GM23248 (cell line): ENCODE measurements at regions not wholly inside any gene's neighbourhood (a gene's known extent, or its start where the extent isn't known, plus 50 kb on each side); places are given as distances from the start of the nearest gene placed in this dataset.

ENCODE experiments used
- EZH2 ChIP-seq: fragments of 200-600 bp; sonication (generic); IDR thresholded peaks from 2 replicates; pipeline ENCODE4 v1.6.1; 2018; ENCODE audit warnings: antibody characterized with exemption, mild to moderate bottlenecking; ENCODE audit not compliant: insufficient read depth, poor library complexity, severe bottlenecking
- EZH2phosphoT487 ChIP-seq: fragments of 200-600 bp; sonication (generic); IDR thresholded peaks from 2 replicates; pipeline ENCODE4 v1.6.1; 2018; ENCODE audit warnings: antibody characterized with exemption, moderate library complexity, mild to moderate bottlenecking, low read depth; ENCODE audit not compliant: insufficient read depth

- TF ChIP-seq EZH2 (no peak), EZH2phosphoT487 (no peak)
Measured at GRCh38 chr2:237198164-237198855, 112.6 kb downstream of the COPS8 start.
